ENCODE measurements at regions not wholly inside any gene's neighbourhood (a gene's known extent, or its start where the extent isn't known, plus 50 kb on each side); places are given as distances from the start of the nearest gene placed in this dataset.

DNA sequence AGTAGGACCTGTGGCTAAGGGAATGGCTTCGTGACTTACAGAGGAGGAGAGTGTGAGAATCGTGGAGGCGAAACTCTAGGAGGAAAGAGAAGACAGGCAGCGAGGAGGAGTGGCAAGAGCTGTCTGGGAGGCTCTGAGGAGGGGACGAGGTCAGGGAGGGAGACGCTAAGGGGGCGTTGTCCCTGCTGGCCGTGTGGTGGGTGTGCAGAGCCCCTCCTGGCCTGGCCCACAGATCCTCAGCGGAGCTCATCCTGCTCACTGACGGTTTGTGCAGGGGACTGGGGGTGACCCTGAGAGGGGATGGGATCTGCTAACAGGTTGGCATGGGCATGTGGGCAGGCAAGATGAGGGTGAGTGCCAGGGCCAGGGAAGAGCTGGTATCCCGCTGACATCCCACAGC lies 56.5 kb upstream of the PRR5 start:
- no peak overlapping the region for H3K4me3 ChIP-seq (ENCODE audit: low read depth in 2 of 2, low read length in 1 of 2)
- H3K27me3 ChIP-seq (ENCODE audit: insufficient read depth): no peaks in the 10 kb centered on the region
- H3K9me2 ChIP-seq: no peaks in the 10 kb centered on the region
- 66% methylated on average over 11 of the region's 11 CpGs for WGBS (ENCODE audit: low lambda C conversion rate)
- POLR2A ChIA-PET: no interaction called here
- CTCF ChIA-PET: interaction anchor here (1.3 to 2.3 kb wide), 4 partner anchors 19 to 564 kb away, joined by 3 to 7 read pairs (median 4); no protein-coding TSS in a partner anchor
- no peaks in the 10 kb centered on the region for H3K36me3 ChIP-seq (replicated peaks in 1 of 2; ENCODE audit: control insufficient read depth in 1 of 2, insufficient read depth in 2 of 2, low read length in 1 of 2)
- peaks cover 0 to 4% of the 10 kb centered on the region in 2 experiments; a peak in 1 of 4 replicates for H3K4me1 ChIP-seq (ENCODE audit: control insufficient read depth in 1 of 2, insufficient read depth in 2 of 2, low read depth in 1 of 2, low read length in 1 of 2)
- no peak overlapping the region for H3K9ac ChIP-seq
- H3K4me2 ChIP-seq: no peak overlapping the region
- no peak overlapping the region for H3K27ac ChIP-seq (ENCODE audit: low read depth in 2 of 2, low read length in 1 of 2)
- DNase-seq: peak; percentile 12
- H3K79me2 ChIP-seq (ENCODE audit: insufficient read depth): no peaks in the 10 kb centered on the region
- no peak overlapping the region for H2AFZ ChIP-seq (ENCODE audit: low read depth)
- TF ChIP-seq, protein P1, sequence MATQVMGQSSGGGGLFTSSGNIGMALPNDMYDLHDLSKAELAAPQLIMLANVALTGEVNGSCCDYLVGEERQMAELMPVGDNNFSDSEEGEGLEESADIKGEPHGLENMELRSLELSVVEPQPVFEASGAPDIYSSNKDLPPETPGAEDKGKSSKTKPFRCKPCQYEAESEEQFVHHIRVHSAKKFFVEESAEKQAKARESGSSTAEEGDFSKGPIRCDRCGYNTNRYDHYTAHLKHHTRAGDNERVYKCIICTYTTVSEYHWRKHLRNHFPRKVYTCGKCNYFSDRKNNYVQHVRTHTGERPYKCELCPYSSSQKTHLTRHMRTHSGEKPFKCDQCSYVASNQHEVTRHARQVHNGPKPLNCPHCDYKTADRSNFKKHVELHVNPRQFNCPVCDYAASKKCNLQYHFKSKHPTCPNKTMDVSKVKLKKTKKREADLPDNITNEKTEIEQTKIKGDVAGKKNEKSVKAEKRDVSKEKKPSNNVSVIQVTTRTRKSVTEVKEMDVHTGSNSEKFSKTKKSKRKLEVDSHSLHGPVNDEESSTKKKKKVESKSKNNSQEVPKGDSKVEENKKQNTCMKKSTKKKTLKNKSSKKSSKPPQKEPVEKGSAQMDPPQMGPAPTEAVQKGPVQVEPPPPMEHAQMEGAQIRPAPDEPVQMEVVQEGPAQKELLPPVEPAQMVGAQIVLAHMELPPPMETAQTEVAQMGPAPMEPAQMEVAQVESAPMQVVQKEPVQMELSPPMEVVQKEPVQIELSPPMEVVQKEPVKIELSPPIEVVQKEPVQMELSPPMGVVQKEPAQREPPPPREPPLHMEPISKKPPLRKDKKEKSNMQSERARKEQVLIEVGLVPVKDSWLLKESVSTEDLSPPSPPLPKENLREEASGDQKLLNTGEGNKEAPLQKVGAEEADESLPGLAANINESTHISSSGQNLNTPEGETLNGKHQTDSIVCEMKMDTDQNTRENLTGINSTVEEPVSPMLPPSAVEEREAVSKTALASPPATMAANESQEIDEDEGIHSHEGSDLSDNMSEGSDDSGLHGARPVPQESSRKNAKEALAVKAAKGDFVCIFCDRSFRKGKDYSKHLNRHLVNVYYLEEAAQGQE (IDR thresholded peaks at IDR 0.05; ENCODE audit: low read depth, low read length): no peak
- TF ChIP-seq SMC3 (IDR thresholded peaks at IDR 0.05; ENCODE audit: low read depth, low read length) (no peak), MXI1 (IDR thresholded peaks at IDR 0.05; ENCODE audit: low read depth, low read length) (no peak), FOXM1 (IDR thresholded peaks at IDR 0.05; ENCODE audit: low read depth) (no peak), MEF2A (IDR thresholded peaks at IDR 0.05; ENCODE audit: borderline replicate concordance, low read depth) (no peak), CTCF (IDR thresholded peaks at IDR 0.05) (no peak), RXRA (IDR thresholded peaks at IDR 0.05; ENCODE audit: borderline replicate concordance, low read depth) (no peak)
- no peaks in the 10 kb centered on the region for H3F3A ChIP-seq (replicated peaks; ENCODE audit: insufficient read depth)
- H3K9me3 ChIP-seq: no peaks in the 10 kb centered on the region
- no peaks in the 10 kb centered on the region for H4K20me1 ChIP-seq (ENCODE audit: insufficient read depth)

GRCh38 chr22:44645083-44645482 lies 56.9 kb upstream of the PRR5 start:
- no peaks in the 10 kb centered on the region for H3K79me2 ChIP-seq (ENCODE audit: insufficient read depth)
- H3K4me2 ChIP-seq: no peak overlapping the region
- ChIA-PET POLR2A (no interaction called here), CTCF (interaction anchor here (1.6 to 2.3 kb wide), 3 partner anchors 18 to 40 kb away, joined by 4 to 7 read pairs (median 5); no protein-coding TSS in a partner anchor)
- no peak overlapping the region for H2AFZ ChIP-seq (ENCODE audit: low read depth)
- no peak overlapping the region for H3K9ac ChIP-seq
- H3K27me3 ChIP-seq (ENCODE audit: insufficient read depth): no peaks in the 10 kb centered on the region
- no peak overlapping the region for H3K4me3 ChIP-seq (ENCODE audit: low read depth in 2 of 2, low read length in 1 of 2)
- TF ChIP-seq GABPA (IDR thresholded peaks at IDR 0.05; ENCODE audit: low read depth) (no peak), ELF1 (IDR thresholded peaks at IDR 0.05) (no peak), USF1 (IDR thresholded peaks at IDR 0.05; ENCODE audit: borderline replicate concordance, low read depth) (no peak), TCF12 (IDR thresholded peaks at IDR 0.05) (no peak), IRF3 (IDR thresholded peaks at IDR 0.05; ENCODE audit: low read depth, low read length) (no peak), RCOR1 (IDR thresholded peaks at IDR 0.05; ENCODE audit: low read length) (no peak), EZH2phosphoT487 (IDR thresholded peaks at IDR 0.05; ENCODE audit: borderline replicate concordance, low read depth) (no peak), NFIC (IDR thresholded peaks at IDR 0.05; ENCODE audit: borderline replicate concordance) (no peak)
- TF ChIP-seq, protein P1 (IDR thresholded peaks at IDR 0.05; ENCODE audit: low read depth, low read length): no peak
- peak; percentile 11 for DNase-seq
- 67% methylated on average over 4 of the region's 4 CpGs for WGBS (ENCODE audit: low lambda C conversion rate)
- no peak overlapping the region for H3K27ac ChIP-seq (ENCODE audit: low read depth in 2 of 2, low read length in 1 of 2)
- H3F3A ChIP-seq (replicated peaks; ENCODE audit: insufficient read depth): no peaks in the 10 kb centered on the region
- no peaks in the 10 kb centered on the region for H3K9me3 ChIP-seq
- H3K4me1 ChIP-seq (ENCODE audit: control insufficient read depth in 1 of 2, insufficient read depth in 2 of 2, low read depth in 1 of 2, low read length in 1 of 2): peaks cover 0 to 6% of the 10 kb centered on the region in 2 experiments; a peak in 1 of 4 replicates
- H3K9me2 ChIP-seq: no peaks in the 10 kb centered on the region
- no peaks in the 10 kb centered on the region for H3K36me3 ChIP-seq (replicated peaks in 1 of 2; ENCODE audit: control insufficient read depth in 1 of 2, insufficient read depth in 2 of 2, low read length in 1 of 2)
- H4K20me1 ChIP-seq (ENCODE audit: insufficient read depth): no peaks in the 10 kb centered on the region
